Psoas muscle (tissue), 7 donors: ENCODE measurements at regions not wholly inside any gene's neighbourhood (a gene's known extent, or its start where the extent isn't known, plus 50 kb on each side); places are given as distances from the start of the nearest gene placed in this dataset.

Experiments
- ATAC-seq, 4 donors: fragments of 200-7000 bp; cut with Tn5 transposase; one replicate each; pipeline ENCODE4 v1.9.1; 2020; ENCODE audit warnings: moderate library complexity in 3 of 4, mild to moderate bottlenecking in 2 of 4
- DNase-seq, 2 donors: peaks; one replicate each; pipeline ENCODE4 v3.0.0-alpha.2; 2020
- H3K27ac ChIP-seq: fragments of 200-600 bp; one replicate; pipeline ENCODE4 v1.8.0; 2022
- H3K27me3 ChIP-seq, 3 donors: fragments of 200-600 bp in 1 of 3; one replicate each; pipeline versions ENCODE4 v1.6.1 to v1.8.0; 2013 to 2022; ENCODE audit warnings: low read length in 2 of 3, mild to moderate bottlenecking in 2 of 3, moderate library complexity in 1 of 3; ENCODE audit not compliant: insufficient read depth in 3 of 3
- H3K36me3 ChIP-seq, 2 donors: fragments of 200-600 bp in 1 of 2; one replicate each; pipeline versions ENCODE4 v1.6.1 to v1.8.0; 2013 to 2022; ENCODE audit warnings: low read depth in 1 of 2, mild to moderate bottlenecking in 1 of 2, moderate library complexity in 1 of 2; ENCODE audit not compliant: insufficient read depth in 1 of 2
- H3K4me1 ChIP-seq: fragments of 200-600 bp; one replicate; pipeline ENCODE4 v1.8.0; 2022
- H3K4me3 ChIP-seq: fragments of 200-600 bp; one replicate; pipeline ENCODE4 v1.8.0; 2022; ENCODE audit warnings: mild to moderate bottlenecking
- H3K9me3 ChIP-seq: fragments of 200-600 bp; one replicate; pipeline ENCODE4 v1.8.0; 2022
- CTCF ChIP-seq: fragments of 200-600 bp; IDR thresholded peaks from one replicate; pipeline ENCODE4 v1.8.0; 2022; ENCODE audit warnings: antibody characterized with exemption
- WGBS, 3 donors: extraction: QIAGEN DNeasy Blood & Tissue Kit; methylation state at CpG; one replicate each; pipeline versions ENCODE4 v1.1.6 to v1.1.7; 2013; 5-methylcytosine and 5-hydroxymethylcytosine counted together
- intact Hi-C, 2 donors: fragments of 100-400 bp; cut with DNase I; formaldehyde crosslinking; loops; one replicate each; pipeline versions ENCODE4 v1.11.0 to v1.14.2; 2022
- donor health status: healthy with polysubstance abuse.
- donor health status: DM: no; HTN: no; CAD: no; lungs with moderate emphysema.
- donor health status: Bipolar disorder and iron deficiency.
- donor health status: healthy.
- donor health status: DM: yes; HTN: yes; CAD: no.
- donor health status: DM: no; HTN: no; CAD: no.
- donor health status: DM: yes; HTN: yes; CAD: no.

DNA sequence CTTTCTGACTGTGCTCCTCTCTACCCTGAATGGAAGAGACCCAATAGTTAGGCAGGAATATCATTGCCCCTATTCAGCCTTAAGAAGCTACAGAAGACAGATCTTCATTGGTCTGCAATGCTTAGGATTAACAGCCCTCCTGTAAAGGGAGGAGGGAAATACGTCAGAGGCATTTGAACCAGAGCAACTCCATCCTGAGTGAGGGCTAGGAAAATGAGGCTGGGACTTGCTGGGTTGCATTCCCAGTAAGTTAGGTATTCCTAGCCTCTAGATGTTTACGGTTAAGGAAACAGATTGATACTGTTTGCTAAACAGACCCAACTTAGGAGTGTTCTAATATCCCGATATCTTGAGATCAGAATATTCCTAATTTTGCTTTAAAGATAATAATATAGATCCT lies 63.5 kb downstream of the PCDH18 start:
- TF ChIP-seq CTCF = no peak
- 76 to 93% (median 93%) methylated on average over 3 of the region's 3 CpGs for WGBS, 3 donors
- Histone ChIP-seq H3K9me3 (no peaks in the 10 kb centered on the region), H3K4me1 (no peaks in the 10 kb centered on the region), H3K27ac (no peak overlapping the region), H3K36me3 (no peaks in the 10 kb centered on the region), H3K4me3 (no peak overlapping the region), H3K27me3 (no peaks in the 10 kb centered on the region)
- intact Hi-C loops = no loop called here
- no peak for ATAC-seq
- no peak for DNase-seq

DNA sequence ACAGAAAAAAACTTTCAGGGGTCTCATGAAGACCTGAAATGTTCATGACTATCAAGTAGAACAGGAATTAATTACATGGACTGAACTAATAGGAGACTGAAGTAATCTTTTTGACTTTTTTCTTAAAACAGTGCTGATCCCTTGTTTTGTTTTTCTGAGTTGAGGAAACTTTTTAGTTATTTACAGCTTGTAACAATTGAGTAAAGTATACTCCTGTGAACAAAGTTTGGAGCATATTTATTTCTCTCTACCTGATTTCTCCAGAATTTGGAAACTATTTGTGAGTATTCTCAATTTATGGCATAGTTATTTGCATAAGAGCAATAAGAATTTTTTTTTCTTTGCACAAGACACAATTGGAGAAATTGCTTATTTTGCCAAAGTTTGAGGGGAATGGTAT lies 64.8 kb downstream of the PCDH18 start:
- no peak for TF ChIP-seq CTCF
- Histone ChIP-seq H3K4me1 (no peaks in the 10 kb centered on the region), H3K4me3 (no peak overlapping the region), H3K27ac (no peak overlapping the region), H3K9me3 (no peaks in the 10 kb centered on the region), H3K27me3 (no peaks in the 10 kb centered on the region), H3K36me3 (no peaks in the 10 kb centered on the region)
- ATAC-seq (no peak), DNase-seq (no peak)
- intact Hi-C loops = no loop called here

GRCh38 chr4:137463377-137464003 lies 68.8 kb downstream of the PCDH18 start:
- Histone ChIP-seq H3K36me3 (no peaks in the 10 kb centered on the region), H3K4me3 (no peak overlapping the region), H3K27ac (no peak overlapping the region), H3K4me1 (no peaks in the 10 kb centered on the region), H3K9me3 (no peaks in the 10 kb centered on the region), H3K27me3 (peaks cover 0 to 2% (median 0%) of the 10 kb centered on the region in 3 donors)
- ATAC-seq (no peak), DNase-seq (no peak)
- intact Hi-C loops = no loop called here
- TF ChIP-seq CTCF = no peak
- 95 to 100% (median 100%) methylated on average over 1 of the region's 1 CpG for WGBS, 3 donors

GRCh38 chr4:137455647-137456321 lies 76.5 kb downstream of the PCDH18 start:
- intact Hi-C loops = no loop called here
- Histone ChIP-seq H3K27me3 (no peaks in the 10 kb centered on the region), H3K4me1 (no peaks in the 10 kb centered on the region), H3K4me3 (no peak overlapping the region), H3K36me3 (no peaks in the 10 kb centered on the region), H3K27ac (no peak overlapping the region), H3K9me3 (no peaks in the 10 kb centered on the region)
- ATAC-seq = no peak
- DNase-seq = no peak
- TF ChIP-seq CTCF = no peak
- WGBS, 3 donors = 77 to 82% (median 81%) methylated on average over 5 of the region's 5 CpGs

DNA sequence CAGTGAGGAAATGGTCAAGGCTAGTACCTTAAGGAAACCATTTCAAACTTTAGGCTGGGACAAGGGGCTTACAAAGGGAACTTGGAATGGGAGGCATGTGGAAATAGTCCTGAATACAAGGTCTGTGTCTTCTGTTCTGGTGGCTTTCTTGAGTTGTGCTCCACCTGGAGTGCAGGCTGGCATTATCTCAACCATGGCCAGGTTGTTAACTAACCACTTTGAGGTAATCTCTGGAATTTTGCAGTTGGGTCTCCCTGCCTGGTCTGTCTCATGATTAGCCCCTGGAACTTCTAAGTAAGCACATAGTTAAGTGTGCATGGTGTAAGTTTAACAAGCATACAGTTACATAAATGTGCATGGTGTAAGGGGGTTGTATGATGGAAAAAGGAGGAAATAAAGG lies 77.5 kb downstream of the PCDH18 start:
- DNase-seq = no peak
- ATAC-seq = no peak

More for the DNA sequence above, 77.5 kb downstream of the PCDH18 start:
- Histone ChIP-seq H3K36me3 (no peaks in the 10 kb centered on the region), H3K27ac (no peak overlapping the region), H3K9me3 (no peaks in the 10 kb centered on the region), H3K27me3 (no peaks in the 10 kb centered on the region), H3K4me1 (no peaks in the 10 kb centered on the region), H3K4me3 (no peak overlapping the region)
- TF ChIP-seq CTCF = no peak
- intact Hi-C loops = no loop called here
